Smooth muscle cell (in vitro differentiated cells): ENCODE measurements at regions not wholly inside any gene's neighbourhood (a gene's known extent, or its start where the extent isn't known, plus 50 kb on each side); places are given as distances from the start of the nearest gene placed in this dataset.

Experiments
- DNase-seq: peaks from one replicate; lab custom pipeline; 2025; ENCODE audit not compliant: unreplicated experiment; lab: John Stamatoyannopoulos, UW
- H2AFZ ChIP-seq: fragments of 200-600 bp; sonication (generic); 2 replicates; pipeline ENCODE4 v1.6.0; 2016; ENCODE audit warnings: antibody characterized with exemption, low read depth, mild to moderate bottlenecking
- H3F3A ChIP-seq: fragments of 200-600 bp; sonication (generic); 2 replicates; pipeline ENCODE4 v1.6.0; 2017; ENCODE audit warnings: antibody characterized with exemption, low read depth
- H3K27ac ChIP-seq: fragments of 200-600 bp; sonication (generic); 2 replicates; pipeline ENCODE4 v1.5.1; 2016; ENCODE audit warnings: low read depth, mild to moderate bottlenecking
- H3K27me3 ChIP-seq: fragments of 200-600 bp; sonication (generic); 2 replicates; pipeline ENCODE4 v1.6.1; 2016; ENCODE audit warnings: low read depth, mild to moderate bottlenecking
- H3K36me3 ChIP-seq: fragments of 200-600 bp; sonication (generic); 2 replicates; pipeline ENCODE4 v1.5.1; 2016; ENCODE audit warnings: low read depth
- H3K4me1 ChIP-seq: fragments of 200-600 bp; sonication (generic); 2 replicates; pipeline ENCODE4 v1.5.1; 2016; ENCODE audit warnings: low read depth
- H3K4me2 ChIP-seq: fragments of 200-600 bp; sonication (generic); 2 replicates; pipeline ENCODE4 v1.6.0; 2016; ENCODE audit warnings: mild to moderate bottlenecking
- H3K4me3 ChIP-seq: fragments of 200-600 bp; sonication (generic); 2 replicates; pipeline ENCODE4 v1.5.1; 2016; ENCODE audit warnings: mild to moderate bottlenecking
- H3K79me2 ChIP-seq: fragments of 200-600 bp; sonication (generic); 2 replicates; pipeline ENCODE4 v1.6.0; 2016; ENCODE audit warnings: low read depth, mild to moderate bottlenecking
- H3K9ac ChIP-seq: fragments of 200-600 bp; sonication (generic); 2 replicates; pipeline ENCODE4 v1.6.0; 2016; ENCODE audit warnings: low read depth
- H3K9me3 ChIP-seq: fragments of 200-600 bp; sonication (generic); replicated peaks from 2 replicates; pipeline ENCODE4 v1.5.1; 2016; ENCODE audit warnings: low read depth
- H4K20me1 ChIP-seq: fragments of 200-600 bp; sonication (generic); 2 replicates; pipeline ENCODE4 v1.6.0; 2016; ENCODE audit warnings: low read depth
- CTCF ChIP-seq: fragments of 200-600 bp; sonication (generic); IDR thresholded peaks from 2 replicates; pipeline ENCODE4 v1.5.1; 2017; ENCODE audit warnings: borderline replicate concordance, mild to moderate bottlenecking, antibody characterized with exemption; ENCODE audit not compliant: insufficient read depth, poor library complexity, severe bottlenecking
- WGBS: methylation state at CpG from one replicate; pipeline ENCODE4 v1.1.7; 2016; ENCODE audit warnings: low lambda C conversion rate; 5-methylcytosine and 5-hydroxymethylcytosine counted together

- Histone ChIP-seq H3K4me3 (no peak overlapping the region), H2AFZ (no peak overlapping the region), H4K20me1 (no peaks in the 10 kb centered on the region), H3K9me3 (no peaks in the 10 kb centered on the region), H3K27me3 (no peaks in the 10 kb centered on the region), H3K4me1 (no peaks in the 10 kb centered on the region), H3K27ac (no peak overlapping the region), H3F3A (no peaks in the 10 kb centered on the region), H3K79me2 (no peaks in the 10 kb centered on the region), H3K36me3 (no peaks in the 10 kb centered on the region), H3K4me2 (no peak overlapping the region), H3K9ac (no peak overlapping the region)
- no peak for TF ChIP-seq CTCF
- no peak for DNase-seq
- 80% methylated on average over 14 of the region's 14 CpGs for WGBS
Measured at GRCh38 chr5:135178476-135179155, 144.6 kb upstream of the PITX1 start.

- Histone ChIP-seq H3K4me2 (no peak overlapping the region), H3F3A (no peaks in the 10 kb centered on the region), H3K4me1 (no peaks in the 10 kb centered on the region), H3K9ac (no peak overlapping the region), H4K20me1 (no peaks in the 10 kb centered on the region), H3K36me3 (no peaks in the 10 kb centered on the region), H3K4me3 (no peak overlapping the region), H3K9me3 (no peaks in the 10 kb centered on the region), H3K79me2 (no peaks in the 10 kb centered on the region), H2AFZ (no peak overlapping the region), H3K27ac (no peak overlapping the region), H3K27me3 (peaks cover 4% of the 10 kb centered on the region)
- DNase-seq: no peak
- WGBS: 93% methylated on average over 4 of the region's 4 CpGs
- no peak for TF ChIP-seq CTCF
Measured at GRCh38 chr5:135177591-135177990, 143.6 kb upstream of the PITX1 start.

DNA sequence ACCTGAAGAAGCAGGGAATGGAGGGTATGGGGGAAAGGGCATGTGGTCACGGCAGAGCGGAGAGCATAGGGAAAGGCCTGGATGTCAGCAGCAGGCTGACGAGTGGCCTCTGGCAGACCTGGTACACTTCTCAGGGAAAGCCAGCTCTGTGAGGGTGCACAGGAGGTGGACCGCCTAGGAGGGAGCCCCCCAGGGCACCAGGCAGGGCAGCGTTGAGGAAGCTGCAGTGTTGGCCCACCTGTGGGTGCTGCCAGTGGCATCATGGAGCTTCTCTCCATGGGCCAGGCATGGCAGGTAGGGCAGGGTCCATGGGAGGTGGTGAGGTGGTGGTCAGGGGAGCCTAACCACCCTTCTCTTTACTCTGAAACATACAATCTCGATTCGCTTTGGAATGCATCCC is 143.0 kb upstream of the PITX1 start:
- Histone ChIP-seq H3K9ac (no peak overlapping the region), H3K27ac (no peak overlapping the region), H3K9me3 (no peaks in the 10 kb centered on the region), H3K27me3 (peaks cover 6% of the 10 kb centered on the region), H3K79me2 (no peaks in the 10 kb centered on the region), H3F3A (no peaks in the 10 kb centered on the region), H3K4me3 (no peak overlapping the region), H4K20me1 (no peaks in the 10 kb centered on the region), H3K36me3 (no peaks in the 10 kb centered on the region), H2AFZ (no peak overlapping the region), H3K4me2 (no peak overlapping the region), H3K4me1 (no peaks in the 10 kb centered on the region)
- TF ChIP-seq CTCF: no peak
- no peak for DNase-seq
- 97% methylated on average over 7 of the region's 7 CpGs for WGBS

DNA sequence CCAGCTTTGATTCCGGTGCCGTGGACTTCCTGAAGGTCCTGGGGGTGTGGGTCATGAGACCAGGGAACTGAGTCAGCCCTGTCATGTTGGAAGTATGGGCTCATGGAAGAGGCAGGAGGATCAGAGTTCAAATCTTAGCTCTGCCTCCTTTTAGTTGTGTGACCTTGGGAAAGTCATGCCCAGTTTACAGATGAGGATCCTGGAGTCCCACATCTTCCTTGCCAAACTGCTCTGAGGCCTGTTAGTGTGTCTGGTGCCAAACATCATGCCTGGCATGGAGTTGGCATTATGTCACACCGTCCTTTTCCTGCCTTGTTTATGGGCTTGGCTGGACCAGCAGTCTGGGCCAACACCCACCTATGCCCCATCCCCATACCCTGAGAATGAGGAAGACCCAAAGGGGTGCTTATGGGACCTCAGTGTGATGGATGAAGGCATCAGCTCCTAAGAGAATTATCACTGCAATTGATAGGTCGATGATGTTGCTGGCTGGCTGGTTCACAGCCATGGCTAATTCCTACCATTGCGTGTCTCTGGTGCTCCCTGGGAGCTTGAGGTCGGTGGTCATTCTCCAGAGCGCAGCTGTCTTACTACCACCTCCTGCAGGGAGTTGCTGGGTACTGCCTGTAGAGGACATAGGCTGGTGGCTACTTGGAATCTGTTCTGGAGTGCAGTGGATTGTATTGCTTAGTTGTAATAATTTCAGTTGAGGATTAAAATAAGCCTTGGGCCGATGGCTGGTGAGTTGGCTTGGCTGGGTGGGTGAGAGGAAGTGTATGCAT is 140.5 kb upstream of the PITX1 start:
- 74% methylated on average over 8 of the region's 8 CpGs for WGBS
- Histone ChIP-seq H3K9me3 (no peaks in the 10 kb centered on the region), H2AFZ (no peak overlapping the region), H4K20me1 (no peaks in the 10 kb centered on the region), H3K79me2 (no peaks in the 10 kb centered on the region), H3K4me1 (no peaks in the 10 kb centered on the region), H3K36me3 (no peaks in the 10 kb centered on the region), H3K4me3 (no peak overlapping the region), H3K9ac (no peak overlapping the region), H3K27ac (no peak overlapping the region), H3F3A (no peaks in the 10 kb centered on the region), H3K4me2 (no peak overlapping the region), H3K27me3 (peaks cover 25% of the 10 kb centered on the region)
- DNase-seq: no peak
- TF ChIP-seq CTCF: peak; percentile 24
